Stomach (tissue), 8 donors: ENCODE measurements at regions not wholly inside any gene's neighbourhood (a gene's known extent, or its start where the extent isn't known, plus 50 kb on each side); places are given as distances from the start of the nearest gene placed in this dataset.
"Not testable (repeated sequence)": the region's sequence is repeated elsewhere in the genome, so short reads cannot be mapped to it uniquely, and the experiment has no call there.

Source experiments
- DNase-seq, 2 donors: peaks; one replicate each; pipeline versions ENCODE4 v3.0.0 to v3.0.0-alpha.2; 2013 to 2019
- H3K27ac ChIP-seq, 5 donors: fragments of 200-600 bp in 4 of 5; sonication (generic) in 4 of 5; one replicate each; pipeline ENCODE4 v1.5.1; 2013 to 2019; ENCODE audit warnings: mild to moderate bottlenecking in 1 of 5, moderate library complexity in 1 of 5
- H3K27me3 ChIP-seq, 3 donors: fragments of 200-600 bp; sonication (generic); one replicate each; pipeline ENCODE4 v1.5.1; 2017 to 2019; ENCODE audit warnings: mixed run types in 1 of 3
- H3K36me3 ChIP-seq, 4 donors: fragments of 200-600 bp; sonication (generic); 1 replicate in 3 of 4; 2 replicates in 1 of 4; pipeline ENCODE4 v1.5.1; 2016 to 2019
- H3K4me1 ChIP-seq, 4 donors: fragments of 200-600 bp; sonication (generic); one replicate each; pipeline ENCODE4 v1.5.1; 2016 to 2019
- H3K4me3 ChIP-seq, 4 donors: fragments of 200-600 bp; sonication (generic) in 3 of 4; one replicate each; pipeline ENCODE4 v1.5.1; 2016 to 2019; ENCODE audit warnings: mild to moderate bottlenecking in 1 of 4
- H3K9me3 ChIP-seq, 4 donors: fragments of 200-600 bp; sonication (generic); one replicate each; pipeline ENCODE4 v1.5.1; 2016 to 2019
- CTCF ChIP-seq, 7 experiments: fragments of 450-650 bp in 4 of 7; fragments of 200-600 bp in 3 of 7; sonication (generic) in 3 of 7; IDR thresholded peaks; one replicate each; pipeline ENCODE4 v1.5.1; 2016 to 2019; ENCODE audit warnings: antibody characterized with exemption in 7 of 7, control low read depth in 2 of 7, mild to moderate bottlenecking in 1 of 7
- EP300 ChIP-seq: sonication (generic); formaldehyde crosslinking; IDR thresholded peaks from one replicate; pipeline ENCODE4 v1.6.1; 2017; ENCODE audit warnings: antibody characterized with exemption
- POLR2A ChIP-seq, 4 donors: fragments of 450-650 bp; IDR thresholded peaks; one replicate each; pipeline ENCODE4 v1.6.1; 2016; ENCODE audit warnings: antibody characterized with exemption in 4 of 4, control low read depth in 2 of 4, mild to moderate bottlenecking in 1 of 4, moderate library complexity in 1 of 4
- POLR2AphosphoS5 ChIP-seq, 3 donors: sonication (generic); formaldehyde crosslinking; IDR thresholded peaks; one replicate each; pipeline ENCODE4 v1.6.1; 2016; ENCODE audit warnings: antibody characterized with exemption in 3 of 3
- WGBS, 5 donors: extraction: QIAGEN DNeasy Blood & Tissue Kit in 3 of 5; methylation state at CpG; one replicate each; pipeline versions ENCODE4 v1.1.5 to v1.1.7; 2013 to 2018; 5-methylcytosine and 5-hydroxymethylcytosine counted together
- intact Hi-C: fragments of 100-400 bp; cut with DNase I; formaldehyde crosslinking; loops from one replicate; pipeline ENCODE4 v1.15.1; 2023; ENCODE audit warnings: low total_unique reads
- donor health status: healthy with polysubstance abuse.
- donor health status: Bipolar disorder and iron deficiency.
- donor health status: healthy.

- Histone ChIP-seq H3K27ac (no peak overlapping the region), H3K36me3 (no peaks in the 10 kb centered on the region), H3K4me3 (no peak overlapping the region), H3K27me3 (no peaks in the 10 kb centered on the region), H3K4me1 (no peaks in the 10 kb centered on the region), H3K9me3 (no peaks in the 10 kb centered on the region)
- TF ChIP-seq POLR2AphosphoS5 (IDR thresholded peaks at IDR 0.05) (no peak), CTCF (IDR thresholded peaks at IDR 0.05) (no peak), EP300 (no peak), POLR2A (IDR thresholded peaks at IDR 0.05) (no peak)
- 88 to 100% (median 98%) methylated on average over 1 of the region's 1 CpG for WGBS, 5 donors
- no peak for DNase-seq
- intact Hi-C loops = no loop called here
These were observed 139.1 kb downstream of the AHR start for GRCh38 chr7:17437586-17437985.

GRCh38 chr7:17440025-17440784, 141.8 kb downstream of the AHR start:
- H3K27me3 ChIP-seq, H3K9me3 ChIP-seq, H3K36me3 ChIP-seq, intact Hi-C loops, DNase-seq, H3K4me3 ChIP-seq: not testable (repeated sequence)
- WGBS, 5 donors = 71 to 81% (median 80%) methylated on average over 3 of the region's 3 CpGs
- peaks cover 0 to 12% (median 0%) of the 10 kb centered on the region in 4 donors for H3K4me1 ChIP-seq
- peak overlapping the region in 2 of 5 donors; percentile 48 to 61 for H3K27ac ChIP-seq

- Histone ChIP-seq H3K9me3 (no peaks in the 10 kb centered on the region), H3K4me1 (peaks cover 0 to 12% (median 0%) of the 10 kb centered on the region in 4 donors), H3K27me3 (no peaks in the 10 kb centered on the region), H3K36me3 (no peaks in the 10 kb centered on the region), H3K27ac (no peak overlapping the region), H3K4me3 (no peak overlapping the region)
- 83 to 91% (median 87%) methylated on average over 5 of the region's 5 CpGs for WGBS, 5 donors
- intact Hi-C loops = no loop called here
- no peak for TF ChIP-seq POLR2A (IDR thresholded peaks at IDR 0.05)
- TF ChIP-seq EP300 = no peak
- TF ChIP-seq POLR2AphosphoS5 (IDR thresholded peaks at IDR 0.05) = no peak
- no peak for TF ChIP-seq CTCF (IDR thresholded peaks at IDR 0.05)
- no peak for DNase-seq
These were observed 142.4 kb downstream of the AHR start for GRCh38 chr7:17440831-17441230.

GRCh38 chr7:17441557-17441956, 143.1 kb downstream of the AHR start:
- H3K36me3 ChIP-seq = no peaks in the 10 kb centered on the region
- peaks cover 0 to 12% (median 0%) of the 10 kb centered on the region in 4 donors for H3K4me1 ChIP-seq
- DNase-seq = no peak
- H3K27ac ChIP-seq = no peak overlapping the region
- H3K4me3 ChIP-seq = no peak overlapping the region
- H3K27me3 ChIP-seq = no peaks in the 10 kb centered on the region
- intact Hi-C loops = no loop called here
- TF ChIP-seq POLR2AphosphoS5 (IDR thresholded peaks at IDR 0.05) (no peak), POLR2A (IDR thresholded peaks at IDR 0.05) (no peak), EP300 (no peak), CTCF (IDR thresholded peaks at IDR 0.05) (no peak)
- H3K9me3 ChIP-seq = no peaks in the 10 kb centered on the region

GRCh38 chr7:17444151-17444550, 145.7 kb downstream of the AHR start:
- intact Hi-C loops = no loop called here
- Histone ChIP-seq H3K9me3 (peaks cover 7 to 20% (median 11%) of the 10 kb centered on the region in 4 donors), H3K4me1 (peaks cover 0 to 12% (median 0%) of the 10 kb centered on the region in 4 donors), H3K27ac (peak overlapping the region in 2 of 5 donors; percentile 14 to 29), H3K4me3 (no peak overlapping the region), H3K27me3 (no peaks in the 10 kb centered on the region), H3K36me3 (no peaks in the 10 kb centered on the region)
- no peak for DNase-seq
- no peak for TF ChIP-seq POLR2AphosphoS5 (IDR thresholded peaks at IDR 0.05)
- TF ChIP-seq POLR2A (IDR thresholded peaks at IDR 0.05) = no peak
- no peak for TF ChIP-seq CTCF (IDR thresholded peaks at IDR 0.05)
- no peak for TF ChIP-seq EP300
- 86 to 95% (median 86%) methylated on average over 2 of the region's 2 CpGs for WGBS, 5 donors
